Non-pigmented ciliary epithelial cell (primary cell): ENCODE measurements at regions not wholly inside any gene's neighbourhood (a gene's known extent, or its start where the extent isn't known, plus 50 kb on each side); places are given as distances from the start of the nearest gene placed in this dataset.
"Not testable (repeated sequence)": the region's sequence is repeated elsewhere in the genome, so short reads cannot be mapped to it uniquely, and the experiment has no call there.

Experiments
- DNase-seq: peaks from one replicate; pipeline ENCODE4 v3.0.0-alpha.2; 2010; ENCODE audit warnings: low read depth

GRCh38 chrX:41003506-41004270, 81.6 kb upstream of the USP9X start:
- DNase-seq, result no peak

GRCh38 chrX:41005445-41005992, 79.7 kb upstream of the USP9X start:
- DNase-seq, result no peak

GRCh38 chrX:41009850-41010846, 75.1 kb upstream of the USP9X start:
- DNase-seq, result no peak

GRCh38 chrX:41014776-41015360, 70.4 kb upstream of the USP9X start:
- DNase-seq, result no peak

GRCh38 chrX:41017785-41018184, 67.5 kb upstream of the USP9X start:
- not testable (repeated sequence) for DNase-seq

GRCh38 chrX:41018391-41019040, 66.7 kb upstream of the USP9X start:
- DNase-seq, result not testable (repeated sequence)

GRCh38 chrX:41019041-41019392, 66.2 kb upstream of the USP9X start:
- no peak for DNase-seq

- no peak for DNase-seq
Observed at GRCh38 chrX:41022566-41022965, 62.7 kb upstream of the USP9X start.

- DNase-seq, result no peak
Observed at GRCh38 chrX:41023098-41023497, 62.1 kb upstream of the USP9X start.

GRCh38 chrX:41024335-41024734, 60.9 kb upstream of the USP9X start:
- not testable (repeated sequence) for DNase-seq

GRCh38 chrX:41024755-41025154, 60.5 kb upstream of the USP9X start:
- DNase-seq, result no peak

GRCh38 chrX:41025926-41026701, 59.1 kb upstream of the USP9X start:
- no peak for DNase-seq

GRCh38 chrX:41026702-41027078, 58.6 kb upstream of the USP9X start:
- no peak for DNase-seq

GRCh38 chrX:41029332-41029731, 55.9 kb upstream of the USP9X start:
- DNase-seq, result no peak

- no peak for DNase-seq
Observed at GRCh38 chrX:41031256-41031967, 53.8 kb upstream of the USP9X start.

GRCh38 chrX:41033299-41033698, 51.9 kb upstream of the USP9X start:
- no peak for DNase-seq

- DNase-seq, result not testable (repeated sequence)
Observed at GRCh38 chrX:41034902-41035301, 50.3 kb upstream of the USP9X start.
